Epidermal melanocyte (primary cell): ENCODE measurements at regions not wholly inside any gene's neighbourhood (a gene's known extent, or its start where the extent isn't known, plus 50 kb on each side); places are given as distances from the start of the nearest gene placed in this dataset.

Source experiments
- DNase-seq: peaks from one replicate; pipeline ENCODE4 v3.0.0; 2011; ENCODE audit warnings: low spot score; ENCODE audit not compliant: insufficient read length

- no peak for DNase-seq
These were observed 482.2 kb upstream of the KLF6 start for GRCh38 chr10:4267086-4267773.

- no peak for DNase-seq
These were observed 481.5 kb upstream of the KLF6 start for GRCh38 chr10:4266416-4267085.

- DNase-seq, result no peak
These were observed 481.0 kb upstream of the KLF6 start for GRCh38 chr10:4265964-4266363.

GRCh38 chr10:4264209-4264865 lies 479.3 kb upstream of the KLF6 start:
- DNase-seq, result no peak

GRCh38 chr10:4263601-4263921 lies 478.6 kb upstream of the KLF6 start:
- DNase-seq, result no peak

GRCh38 chr10:4262870-4263600 lies 478.0 kb upstream of the KLF6 start:
- DNase-seq, result no peak

- no peak for DNase-seq
These were observed 477.4 kb upstream of the KLF6 start for GRCh38 chr10:4262449-4262848.

- DNase-seq, result no peak
These were observed 475.6 kb upstream of the KLF6 start for GRCh38 chr10:4260483-4261124.

- DNase-seq, result no peak
These were observed 473.0 kb upstream of the KLF6 start for GRCh38 chr10:4257939-4258465.

GRCh38 chr10:4256971-4257370 lies 472.0 kb upstream of the KLF6 start:
- peak; percentile 37 for DNase-seq

- no peak for DNase-seq
These were observed 470.7 kb upstream of the KLF6 start for GRCh38 chr10:4255751-4256150.

GRCh38 chr10:4254101-4254994 lies 469.3 kb upstream of the KLF6 start:
- DNase-seq, result no peak

- DNase-seq, result no peak
These were observed 467.7 kb upstream of the KLF6 start for GRCh38 chr10:4252701-4253100.

GRCh38 chr10:4250587-4250887 lies 465.5 kb upstream of the KLF6 start:
- no peak for DNase-seq

GRCh38 chr10:4249841-4250586 lies 465.0 kb upstream of the KLF6 start:
- no peak for DNase-seq

- DNase-seq, result no peak
These were observed 462.4 kb upstream of the KLF6 start for GRCh38 chr10:4247379-4247778.

GRCh38 chr10:4246881-4247358 lies 461.9 kb upstream of the KLF6 start:
- DNase-seq, result no peak

GRCh38 chr10:4243651-4244050 lies 458.6 kb upstream of the KLF6 start:
- peak; percentile 44 for DNase-seq

GRCh38 chr10:4243169-4243568 lies 458.2 kb upstream of the KLF6 start:
- no peak for DNase-seq

- DNase-seq, result no peak
These were observed 457.6 kb upstream of the KLF6 start for GRCh38 chr10:4242561-4243035.
